Progenitor cell of endocrine pancreas (in vitro differentiated cells): ENCODE measurements at regions not wholly inside any gene's neighbourhood (a gene's known extent, or its start where the extent isn't known, plus 50 kb on each side); places are given as distances from the start of the nearest gene placed in this dataset.

ENCODE experiments used
- DNase-seq: peaks from one replicate; pipeline ENCODE4 v3.0.0; 2021; ENCODE audit warnings: low spot score; ENCODE audit not compliant: unreplicated experiment
- H3K27ac Mint-ChIP-seq: 2 replicates; pipeline ENCODE4 v1.8.0; 2021; ENCODE audit warnings: mild to moderate bottlenecking, moderate library complexity, mixed read lengths
- H3K27me3 Mint-ChIP-seq: 2 replicates; pipeline ENCODE4 v1.8.0; 2021; ENCODE audit warnings: mixed read lengths
- H3K36me3 Mint-ChIP-seq: 2 replicates; pipeline ENCODE4 v1.8.0; 2022; ENCODE audit warnings: mixed read lengths; ENCODE audit not compliant: insufficient read depth
- H3K4me1 Mint-ChIP-seq: 2 replicates; pipeline ENCODE4 v1.8.0; 2021; ENCODE audit warnings: low read depth, mixed read lengths
- H3K4me3 Mint-ChIP-seq: 2 replicates; pipeline ENCODE4 v1.8.0; 2021; ENCODE audit warnings: low read depth, mild to moderate bottlenecking, moderate library complexity, mixed read lengths
- H3K9me3 Mint-ChIP-seq: 2 replicates; pipeline ENCODE4 v1.8.0; 2021; ENCODE audit warnings: low read depth, mixed read lengths
- CTCF ChIP-seq: fragments of 200-600 bp; sonication (generic); IDR thresholded peaks from one replicate; pipeline ENCODE4 v1.5.0; 2021; ENCODE audit warnings: antibody characterized with exemption, mild to moderate bottlenecking; ENCODE audit not compliant: unreplicated experiment

GRCh38 chr6:141641406-141641805 is 491.3 kb upstream of the GJE1 start:
- H3K36me3 Mint-ChIP-seq, result no peaks in the 10 kb centered on the region
- no peaks in the 10 kb centered on the region for H3K4me1 Mint-ChIP-seq
- no peak for DNase-seq
- H3K27ac Mint-ChIP-seq, result no peak overlapping the region
- H3K4me3 Mint-ChIP-seq, result no peak overlapping the region
- H3K9me3 Mint-ChIP-seq, result no peaks in the 10 kb centered on the region
- no peaks in the 10 kb centered on the region for H3K27me3 Mint-ChIP-seq
- TF ChIP-seq CTCF, result no peak

DNA sequence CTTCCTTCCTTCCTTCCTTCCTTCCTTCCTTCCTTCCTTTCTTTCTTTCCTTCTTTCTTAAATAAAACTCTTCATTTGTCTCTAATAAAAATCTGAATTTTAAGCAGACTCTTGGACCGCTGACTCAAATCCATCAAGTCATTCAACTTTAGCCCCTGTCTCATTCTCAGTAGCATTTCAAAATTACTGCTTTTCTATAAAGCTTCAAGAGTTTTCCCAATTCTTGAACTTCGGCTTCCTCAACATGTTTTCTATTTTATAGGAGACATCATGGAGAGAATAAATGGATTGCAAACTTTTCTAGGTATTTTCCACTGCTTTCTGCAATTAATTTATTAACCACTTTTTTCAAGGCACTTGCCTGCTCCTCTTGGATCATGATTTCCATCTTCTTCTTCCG is 497.1 kb upstream of the GJE1 start:
- no peak for TF ChIP-seq CTCF
- Mint-ChIP-seq H3K4me1 (no peaks in the 10 kb centered on the region), H3K27me3 (no peaks in the 10 kb centered on the region), H3K36me3 (no peaks in the 10 kb centered on the region), H3K4me3 (no peak overlapping the region), H3K9me3 (no peaks in the 10 kb centered on the region), H3K27ac (no peak overlapping the region)
- DNase-seq, result no peak

GRCh38 chr6:141634269-141634668 is 498.5 kb upstream of the GJE1 start:
- H3K27ac Mint-ChIP-seq, result no peak overlapping the region
- H3K27me3 Mint-ChIP-seq, result no peaks in the 10 kb centered on the region
- DNase-seq, result no peak
- H3K4me3 Mint-ChIP-seq, result no peak overlapping the region
- no peaks in the 10 kb centered on the region for H3K9me3 Mint-ChIP-seq
- H3K4me1 Mint-ChIP-seq, result no peaks in the 10 kb centered on the region
- H3K36me3 Mint-ChIP-seq, result no peaks in the 10 kb centered on the region
- no peak for TF ChIP-seq CTCF

DNA sequence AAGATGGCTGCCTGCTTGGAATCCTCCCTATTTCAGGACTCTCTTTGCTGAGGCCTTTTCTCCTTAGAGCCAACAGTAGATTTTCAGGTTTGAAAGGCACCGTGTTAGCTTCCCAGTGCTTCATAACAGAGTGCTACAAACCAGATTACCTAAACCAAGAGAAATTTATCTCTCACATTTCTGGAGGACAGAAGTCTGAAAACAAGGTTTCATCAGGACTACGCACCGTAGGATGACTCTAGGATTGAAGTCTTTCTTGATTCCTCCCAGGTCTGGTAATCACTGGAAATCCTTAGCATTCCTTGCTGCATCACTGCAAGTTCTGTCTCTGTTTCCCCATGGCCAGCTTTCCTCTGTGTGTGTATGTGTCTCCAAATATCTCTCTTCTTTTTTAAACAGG is 508.4 kb upstream of the GJE1 start:
- H3K4me1 Mint-ChIP-seq, result no peaks in the 10 kb centered on the region
- no peak overlapping the region for H3K4me3 Mint-ChIP-seq
- no peaks in the 10 kb centered on the region for H3K36me3 Mint-ChIP-seq
- TF ChIP-seq CTCF, result no peak
- H3K27ac Mint-ChIP-seq, result no peak overlapping the region
- no peak for DNase-seq
- no peaks in the 10 kb centered on the region for H3K9me3 Mint-ChIP-seq
- no peaks in the 10 kb centered on the region for H3K27me3 Mint-ChIP-seq

DNA sequence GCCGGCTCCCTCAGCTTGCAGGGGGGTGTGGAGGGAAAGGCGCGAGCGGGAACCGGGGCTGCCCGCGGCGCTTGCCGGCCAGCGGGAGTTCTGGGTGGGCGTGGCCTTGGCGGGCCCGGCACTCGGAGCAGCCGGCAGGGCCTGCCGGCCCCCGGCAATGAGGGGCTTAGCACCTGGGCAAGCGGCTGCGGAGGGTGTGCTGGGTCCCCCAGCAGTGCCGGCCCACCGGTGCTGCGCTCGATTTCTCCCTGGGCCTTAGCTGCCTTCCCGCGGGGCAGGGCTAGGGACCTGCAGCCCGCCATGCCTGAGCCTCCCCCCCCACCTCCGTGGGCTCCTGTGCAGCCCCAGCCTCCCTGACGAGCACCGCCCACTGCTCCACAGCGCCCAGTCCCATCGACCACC is 514.5 kb upstream of the GJE1 start:
- Mint-ChIP-seq H3K9me3 (peaks cover 5% of the 10 kb centered on the region), H3K4me3 (no peak overlapping the region), H3K4me1 (no peaks in the 10 kb centered on the region), H3K36me3 (no peaks in the 10 kb centered on the region), H3K27ac (no peak overlapping the region), H3K27me3 (no peaks in the 10 kb centered on the region)
- no peak for DNase-seq
- no peak for TF ChIP-seq CTCF

GRCh38 chr6:141610741-141611140 is 522.0 kb upstream of the GJE1 start:
- H3K27me3 Mint-ChIP-seq, result no peaks in the 10 kb centered on the region
- H3K9me3 Mint-ChIP-seq, result peaks cover 10% of the 10 kb centered on the region
- H3K36me3 Mint-ChIP-seq, result no peaks in the 10 kb centered on the region
- DNase-seq, result no peak
- H3K4me3 Mint-ChIP-seq, result no peak overlapping the region
- H3K27ac Mint-ChIP-seq, result no peak overlapping the region
- TF ChIP-seq CTCF, result peak; percentile 37
- H3K4me1 Mint-ChIP-seq, result no peaks in the 10 kb centered on the region
